ENCODE measurements at regions not wholly inside any gene's neighbourhood (a gene's known extent, or its start where the extent isn't known, plus 50 kb on each side); places are given as distances from the start of the nearest gene placed in this dataset.

- FAIRE-seq = no peak
These were observed 326.6 kb upstream of the PRICKLE1 start for GRCh38 chr12:42916143-42916542.

More at GRCh38 chr12:42916143-42916542, 326.6 kb upstream of the PRICKLE1 start:
- POLR2A ChIA-PET = no interaction called here
- no peaks in the 10 kb centered on the region for H3K4me1 ChIP-seq (ENCODE audit: control insufficient read depth, extremely low read depth, insufficient read depth, low read length)
- no peak for DNase-seq (ENCODE audit: low read depth, low spot score)
- intact Hi-C loops (cut with micrococcal nuclease) = no loop called here
- H3K27ac ChIP-seq (ENCODE audit: insufficient read depth, low read depth, low read length) = no peak overlapping the region
- no peak overlapping the region for H3K4me2 ChIP-seq (ENCODE audit: insufficient read depth, low read length)
- no peaks in the 10 kb centered on the region for H4K20me1 ChIP-seq (replicated peaks; ENCODE audit: control insufficient read depth, extremely low read depth, insufficient read depth, low read length)
- no peaks in the 10 kb centered on the region for H3K79me2 ChIP-seq (ENCODE audit: control insufficient read depth, insufficient read depth, low read length)
- H3K9me1 ChIP-seq (replicated peaks; ENCODE audit: control insufficient read depth, extremely low read depth, insufficient read depth, low read length) = no peaks in the 10 kb centered on the region
- TF ChIP-seq MAX (IDR thresholded peaks at IDR 0.05; ENCODE audit: insufficient read depth, insufficient read length) (no peak), MYC (IDR thresholded peaks at IDR 0.05; ENCODE audit: low read depth, low read length) (no peak), FOS (IDR thresholded peaks at IDR 0.05; ENCODE audit: borderline replicate concordance, insufficient read depth, low read length) (no peak), GATA2 (IDR thresholded peaks at IDR 0.05; ENCODE audit: insufficient read depth, insufficient read length, low read depth, low read length) (no peak), POLR2A (IDR thresholded peaks at IDR 0.05; ENCODE audit: low read depth, low read length) (no peak), POLR2AphosphoS5 (IDR thresholded peaks at IDR 0.05; ENCODE audit: insufficient read depth, low read depth, low read length) (no peak), JUN (IDR thresholded peaks at IDR 0.05; ENCODE audit: borderline replicate concordance, insufficient read depth, insufficient read length, low read depth) (no peak), EZH2 (IDR thresholded peaks at IDR 0.05; ENCODE audit: borderline replicate concordance, low read depth, low read length, severe bottlenecking) (no peak), CTCF (IDR thresholded peaks at IDR 0.05; ENCODE audit: extremely low read depth in 1 of 2, insufficient read depth in 1 of 2, low read depth in 1 of 2, low read length in 2 of 2) (no peak)
- no peaks in the 10 kb centered on the region for H3K36me3 ChIP-seq (ENCODE audit: control insufficient read depth in 2 of 2, extremely low read depth in 1 of 2, insufficient read depth in 2 of 2, low read length in 2 of 2)
- H3K27me3 ChIP-seq (ENCODE audit: control insufficient read depth in 2 of 2, insufficient read depth in 2 of 2, low read length in 2 of 2) = no peaks in the 10 kb centered on the region
- CTCF ChIA-PET = interaction anchor here (0.8 to 1.0 kb wide), 2 partner anchors 41 to 45 kb away, joined by 3 read pairs; no protein-coding TSS in a partner anchor
- dilution Hi-C loops (cut with MboI; ENCODE audit: extremely low pct_ligation_motif_present, low sequenced_read_pairs) = no loop called here
- H3K9ac ChIP-seq (replicated peaks; ENCODE audit: extremely low read depth, insufficient read depth, low read length) = no peak overlapping the region
- H3K9me3 ChIP-seq (replicated peaks; ENCODE audit: control insufficient read depth, insufficient read depth, low read length) = no peaks in the 10 kb centered on the region
- no peak overlapping the region for H3K4me3 ChIP-seq (replicated peaks in 1 of 3; ENCODE audit: insufficient read depth in 1 of 3, low read depth in 1 of 3, low read length in 3 of 3)
- no peak overlapping the region for H2AFZ ChIP-seq (ENCODE audit: low read depth, low read length)
- no TSS peak for BruUV-seq (replicated peaks)

Measured in endothelial cell of umbilical vein (primary cell).